CD4-positive, CD25-positive, alpha-beta regulatory T cell (primary cell): ENCODE measurements at regions not wholly inside any gene's neighbourhood (a gene's known extent, or its start where the extent isn't known, plus 50 kb on each side); places are given as distances from the start of the nearest gene placed in this dataset.

Experiments
- ATAC-seq, 2 donors: fragments of 150-1000 bp; cut with Tn5 transposase; one replicate each; pipeline ENCODE4 v1.10.0; 2021; ENCODE audit warnings: low read depth in 2 of 2, moderate number of reproducible peaks in 2 of 2, moderate library complexity in 1 of 2
- DNase-seq, 3 donors: peaks; one replicate each; pipeline versions ENCODE4 v3.0.0 to v3.0.0-alpha.2; 2012 to 2022; ENCODE audit warnings: mixed read lengths in 1 of 3
- H3K27ac ChIP-seq: one replicate; pipeline ENCODE4 v1.7.0; 2013; ENCODE audit warnings: mild to moderate bottlenecking, low read length; ENCODE audit not compliant: insufficient read depth, poor library complexity, severe bottlenecking
- H3K27me3 ChIP-seq: one replicate; pipeline ENCODE4 v1.7.0; 2013; ENCODE audit warnings: low read length; ENCODE audit not compliant: control insufficient read depth, insufficient read depth
- H3K36me3 ChIP-seq: one replicate; pipeline ENCODE4 v1.7.0; 2013; ENCODE audit warnings: mild to moderate bottlenecking, low read length, moderate library complexity; ENCODE audit not compliant: control insufficient read depth, insufficient read depth
- H3K4me1 ChIP-seq: 2 replicates; pipeline ENCODE4 v1.7.0; 2013; ENCODE audit warnings: mild to moderate bottlenecking, low read length; ENCODE audit not compliant: insufficient read depth, control insufficient read depth, poor library complexity, severe bottlenecking
- H3K4me3 ChIP-seq: one replicate; pipeline ENCODE4 v1.7.0; 2013; ENCODE audit warnings: low read depth, mild to moderate bottlenecking, low read length, moderate library complexity
- H3K9me3 ChIP-seq, 2 experiments: 1 replicate in 1 of 2; 2 replicates in 1 of 2; pipeline ENCODE4 v1.7.0; 2013; ENCODE audit warnings: low read length in 2 of 2, mild to moderate bottlenecking in 1 of 2, moderate library complexity in 1 of 2; ENCODE audit not compliant: control insufficient read depth in 2 of 2
- H3K27ac Mint-ChIP-seq, 3 donors: one replicate each; pipeline ENCODE4 v1.8.0; 2020 to 2022; ENCODE audit warnings: mild to moderate bottlenecking in 3 of 3, mixed read lengths in 3 of 3, moderate library complexity in 2 of 3
- H3K27me3 Mint-ChIP-seq: one replicate; pipeline ENCODE4 v1.8.0; 2022; ENCODE audit warnings: mild to moderate bottlenecking, mixed read lengths
- H3K36me3 Mint-ChIP-seq: one replicate; pipeline ENCODE4 v1.8.0; 2020; ENCODE audit warnings: mixed read lengths
- H3K4me1 Mint-ChIP-seq, 4 donors: one replicate each; pipeline ENCODE4 v1.8.0; 2020 to 2022; ENCODE audit warnings: mixed read lengths in 4 of 4, mild to moderate bottlenecking in 1 of 4
- H3K4me3 Mint-ChIP-seq, 4 donors: one replicate each; pipeline ENCODE4 v1.8.0; 2020 to 2022; ENCODE audit warnings: mild to moderate bottlenecking in 4 of 4, mixed read lengths in 4 of 4, moderate library complexity in 3 of 4
- H3K9me3 Mint-ChIP-seq, 7 donors: one replicate each; pipeline ENCODE4 v1.8.0; 2020 to 2022; ENCODE audit warnings: mixed read lengths in 7 of 7, mild to moderate bottlenecking in 3 of 7, moderate library complexity in 2 of 7

- Histone ChIP-seq H3K4me3 (no peak overlapping the region), H3K27ac (no peak overlapping the region), H3K36me3 (no peaks in the 10 kb centered on the region), H3K9me3 (peaks cover 9 to 15% of the 10 kb centered on the region in 2 experiments), H3K4me1 (no peaks in the 10 kb centered on the region), H3K27me3 (no peaks in the 10 kb centered on the region)
- Mint-ChIP-seq H3K27me3 (peaks cover 17% of the 10 kb centered on the region), H3K9me3 (peaks cover 0 to 20% (median 5%) of the 10 kb centered on the region in 7 donors), H3K4me3 (no peak overlapping the region), H3K36me3 (no peaks in the 10 kb centered on the region), H3K27ac (no peak overlapping the region), H3K4me1 (no peaks in the 10 kb centered on the region)
- DNase-seq, result no peak
- ATAC-seq, result no peak
Observed at GRCh38 chr1:199710974-199711373, 316.5 kb upstream of the NR5A2 start.

GRCh38 chr1:199716729-199717128 is 310.8 kb upstream of the NR5A2 start:
- Histone ChIP-seq H3K27ac (no peak overlapping the region), H3K27me3 (no peaks in the 10 kb centered on the region), H3K4me1 (no peaks in the 10 kb centered on the region), H3K4me3 (no peak overlapping the region), H3K36me3 (no peaks in the 10 kb centered on the region), H3K9me3 (peaks cover 0 to under 1% of the 10 kb centered on the region in 2 experiments)
- peaks cover 5% of the 10 kb centered on the region for H3K27me3 Mint-ChIP-seq
- H3K9me3 Mint-ChIP-seq, result peaks cover 0 to 6% (median 0%) of the 10 kb centered on the region in 7 donors
- no peaks in the 10 kb centered on the region for H3K36me3 Mint-ChIP-seq
- H3K27ac Mint-ChIP-seq, result no peak overlapping the region
- ATAC-seq, result no peak
- no peak for DNase-seq
- H3K4me1 Mint-ChIP-seq, result no peaks in the 10 kb centered on the region
- no peak overlapping the region for H3K4me3 Mint-ChIP-seq

GRCh38 chr1:199719156-199719842 is 308.2 kb upstream of the NR5A2 start:
- Histone ChIP-seq H3K27ac (no peak overlapping the region), H3K36me3 (no peaks in the 10 kb centered on the region), H3K9me3 (no peaks in the 10 kb centered on the region), H3K27me3 (no peaks in the 10 kb centered on the region), H3K4me3 (no peak overlapping the region), H3K4me1 (no peaks in the 10 kb centered on the region)
- Mint-ChIP-seq H3K27me3 (no peaks in the 10 kb centered on the region), H3K27ac (no peak overlapping the region), H3K9me3 (peaks cover 0 to 5% (median 0%) of the 10 kb centered on the region in 7 donors), H3K4me1 (no peaks in the 10 kb centered on the region), H3K36me3 (no peaks in the 10 kb centered on the region), H3K4me3 (no peak overlapping the region)
- ATAC-seq, result no peak
- DNase-seq, result no peak

GRCh38 chr1:199720496-199720895 is 307.0 kb upstream of the NR5A2 start:
- no peak overlapping the region for H3K27ac ChIP-seq
- no peak for ATAC-seq
- no peaks in the 10 kb centered on the region for H3K9me3 ChIP-seq
- Mint-ChIP-seq H3K9me3 (peaks cover 0 to 2% (median 0%) of the 10 kb centered on the region in 7 donors), H3K4me1 (peaks cover 0 to 3% (median 0%) of the 10 kb centered on the region in 4 donors), H3K27me3 (no peaks in the 10 kb centered on the region), H3K4me3 (no peak overlapping the region), H3K36me3 (no peaks in the 10 kb centered on the region), H3K27ac (no peak overlapping the region)
- H3K27me3 ChIP-seq, result no peaks in the 10 kb centered on the region
- H3K4me1 ChIP-seq, result no peaks in the 10 kb centered on the region
- no peak overlapping the region for H3K4me3 ChIP-seq
- DNase-seq, result no peak
- H3K36me3 ChIP-seq, result no peaks in the 10 kb centered on the region

GRCh38 chr1:199721001-199721400 is 306.5 kb upstream of the NR5A2 start:
- Mint-ChIP-seq H3K4me3 (no peak overlapping the region), H3K27ac (no peak overlapping the region), H3K4me1 (peaks cover 0 to 3% (median 0%) of the 10 kb centered on the region in 4 donors), H3K27me3 (no peaks in the 10 kb centered on the region), H3K9me3 (peaks cover 0 to 2% (median 0%) of the 10 kb centered on the region in 7 donors), H3K36me3 (no peaks in the 10 kb centered on the region)
- Histone ChIP-seq H3K27ac (no peak overlapping the region), H3K27me3 (no peaks in the 10 kb centered on the region), H3K4me1 (no peaks in the 10 kb centered on the region), H3K36me3 (no peaks in the 10 kb centered on the region), H3K4me3 (no peak overlapping the region), H3K9me3 (no peaks in the 10 kb centered on the region)
- ATAC-seq (no peak), DNase-seq (no peak)

- Mint-ChIP-seq H3K9me3 (peaks cover 0 to 2% (median 0%) of the 10 kb centered on the region in 7 donors), H3K27ac (no peak overlapping the region), H3K4me1 (peaks cover 0 to 3% (median 0%) of the 10 kb centered on the region in 4 donors), H3K4me3 (no peak overlapping the region), H3K36me3 (no peaks in the 10 kb centered on the region), H3K27me3 (peaks cover 4% of the 10 kb centered on the region)
- Histone ChIP-seq H3K4me3 (no peak overlapping the region), H3K36me3 (no peaks in the 10 kb centered on the region), H3K27me3 (no peaks in the 10 kb centered on the region), H3K4me1 (no peaks in the 10 kb centered on the region), H3K9me3 (no peaks in the 10 kb centered on the region), H3K27ac (no peak overlapping the region)
- DNase-seq, result no peak
- ATAC-seq, result no peak
Observed at GRCh38 chr1:199723250-199723956, 304.1 kb upstream of the NR5A2 start.

GRCh38 chr1:199724049-199724448 is 303.5 kb upstream of the NR5A2 start:
- H3K27ac ChIP-seq, result no peak overlapping the region
- H3K27ac Mint-ChIP-seq, result no peak overlapping the region
- H3K4me1 Mint-ChIP-seq, result peaks cover 0 to 3% (median 0%) of the 10 kb centered on the region in 4 donors
- no peak for ATAC-seq
- H3K36me3 Mint-ChIP-seq, result no peaks in the 10 kb centered on the region
- no peak overlapping the region for H3K4me3 Mint-ChIP-seq
- H3K36me3 ChIP-seq, result no peaks in the 10 kb centered on the region
- H3K9me3 Mint-ChIP-seq, result peaks cover 0 to 2% (median 0%) of the 10 kb centered on the region in 7 donors
- DNase-seq, result no peak
- H3K27me3 ChIP-seq, result no peaks in the 10 kb centered on the region
- no peak overlapping the region for H3K4me3 ChIP-seq
- H3K9me3 ChIP-seq, result no peaks in the 10 kb centered on the region
- H3K27me3 Mint-ChIP-seq, result peaks cover 4% of the 10 kb centered on the region
- H3K4me1 ChIP-seq, result no peaks in the 10 kb centered on the region
